22Rv1 (cell line): ENCODE measurements at regions not wholly inside any gene's neighbourhood (a gene's known extent, or its start where the extent isn't known, plus 50 kb on each side); places are given as distances from the start of the nearest gene placed in this dataset.

Experiments
- H3K27ac ChIP-seq: fragments of 450-650 bp; 2 replicates; pipeline ENCODE4 v1.5.1; 2017
- CTCF ChIP-seq: fragments of 450-650 bp; IDR thresholded peaks from 2 replicates; pipeline ENCODE4 v1.5.1; 2017; ENCODE audit warnings: mild to moderate bottlenecking
- ZFX ChIP-seq: fragments of 450-650 bp; IDR thresholded peaks from 2 replicates; pipeline ENCODE4 v1.6.1; 2017; ENCODE audit warnings: antibody characterized with exemption, borderline replicate concordance

- no peak overlapping the region for H3K27ac ChIP-seq
- TF ChIP-seq CTCF = no peak
- no peak for TF ChIP-seq ZFX
These were observed 79.8 kb upstream of the LRPPRC start for GRCh38 chr2:44075541-44075940.

GRCh38 chr2:44077942-44078511 lies 82.2 kb upstream of the LRPPRC start:
- no peak overlapping the region for H3K27ac ChIP-seq
- TF ChIP-seq CTCF (no peak), ZFX (no peak)

- TF ChIP-seq ZFX (no peak), CTCF (no peak)
- no peak overlapping the region for H3K27ac ChIP-seq
These were observed 83.9 kb upstream of the LRPPRC start for GRCh38 chr2:44079686-44080085.

GRCh38 chr2:44083054-44083453 lies 85.6 kb upstream of the PPM1B start:
- H3K27ac ChIP-seq = no peak overlapping the region
- TF ChIP-seq ZFX (no peak), CTCF (no peak)

- TF ChIP-seq CTCF = no peak
- no peak for TF ChIP-seq ZFX
- H3K27ac ChIP-seq = no peak overlapping the region
These were observed 83.8 kb upstream of the PPM1B start for GRCh38 chr2:44084850-44085249.

- TF ChIP-seq ZFX (no peak), CTCF (no peak)
- no peak overlapping the region for H3K27ac ChIP-seq
These were observed 82.0 kb upstream of the PPM1B start for GRCh38 chr2:44086629-44087028.

GRCh38 chr2:44087036-44087713 lies 81.5 kb upstream of the PPM1B start:
- no peak for TF ChIP-seq ZFX
- TF ChIP-seq CTCF = peak; percentile 80
- H3K27ac ChIP-seq = peak overlapping the region; percentile 50; the same call in 1 of the 2 replicates
